ENCODE measurements at regions not wholly inside any gene's neighbourhood (a gene's known extent, or its start where the extent isn't known, plus 50 kb on each side); places are given as distances from the start of the nearest gene placed in this dataset.

DNA sequence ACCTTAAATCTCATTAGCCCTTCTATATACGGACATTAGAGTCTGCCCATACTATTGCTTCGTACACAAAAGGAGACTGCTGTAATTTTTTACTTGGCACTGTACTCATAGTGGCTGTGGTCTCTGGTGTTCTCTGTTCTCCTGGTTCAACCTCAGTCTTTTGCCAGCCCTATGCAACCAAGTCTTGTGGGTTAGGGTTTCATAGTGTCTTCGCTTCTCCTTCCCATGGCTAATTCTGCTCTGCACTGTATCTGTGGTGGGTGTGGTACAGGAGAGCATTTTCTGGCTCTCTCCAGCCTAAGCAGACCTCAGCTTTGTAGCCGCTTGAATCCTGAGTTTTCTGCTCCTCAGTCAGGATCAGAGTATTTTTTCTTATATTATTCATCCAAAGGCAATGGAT, 981.2 kb downstream of the SQOR start:
- Mint-ChIP-seq H3K4me3 (no peak overlapping the region), H3K27ac (no peak overlapping the region), H3K9me3 (peaks cover 19% of the 10 kb centered on the region), H3K36me3 (ENCODE audit: low read depth) (no peaks in the 10 kb centered on the region), H3K4me1 (no peaks in the 10 kb centered on the region), H3K27me3 (no peaks in the 10 kb centered on the region)
- DNase-seq = no peak
- no peak for ATAC-seq

DNA sequence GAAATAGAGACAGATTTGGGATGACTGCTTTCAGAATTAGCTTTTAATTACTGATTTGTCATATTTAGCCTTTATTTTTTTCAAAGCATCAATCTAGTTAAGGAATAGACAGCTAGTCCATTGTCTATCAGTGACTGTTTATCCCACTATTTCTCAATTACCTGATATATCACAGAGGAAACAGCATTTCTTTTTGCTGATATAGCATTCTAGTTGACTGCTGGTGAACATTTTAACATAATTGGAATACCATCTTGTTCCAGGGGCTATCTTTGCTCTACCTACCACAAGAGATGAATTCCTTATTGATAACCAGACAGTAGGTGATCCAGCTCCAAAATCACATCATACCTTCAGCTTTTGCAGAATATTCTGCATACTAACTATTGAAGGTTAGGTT, 982.7 kb downstream of the SQOR start:
- no peaks in the 10 kb centered on the region for H3K36me3 Mint-ChIP-seq (ENCODE audit: low read depth)
- no peak overlapping the region for H3K27ac Mint-ChIP-seq
- H3K27me3 Mint-ChIP-seq = no peaks in the 10 kb centered on the region
- no peaks in the 10 kb centered on the region for H3K4me1 Mint-ChIP-seq
- ATAC-seq (no peak), DNase-seq (no peak)
- peaks cover 19% of the 10 kb centered on the region for H3K9me3 Mint-ChIP-seq
- no peak overlapping the region for H3K4me3 Mint-ChIP-seq

- DNase-seq (no peak), ATAC-seq (no peak)
- no peaks in the 10 kb centered on the region for H3K4me1 Mint-ChIP-seq
- H3K36me3 Mint-ChIP-seq (ENCODE audit: low read depth) = no peaks in the 10 kb centered on the region
- no peak overlapping the region for H3K27ac Mint-ChIP-seq
- peaks cover 19% of the 10 kb centered on the region for H3K9me3 Mint-ChIP-seq
- no peaks in the 10 kb centered on the region for H3K27me3 Mint-ChIP-seq
- no peak overlapping the region for H3K4me3 Mint-ChIP-seq
Measured at GRCh38 chr15:46618984-46619383, 984.2 kb downstream of the SQOR start.

DNA sequence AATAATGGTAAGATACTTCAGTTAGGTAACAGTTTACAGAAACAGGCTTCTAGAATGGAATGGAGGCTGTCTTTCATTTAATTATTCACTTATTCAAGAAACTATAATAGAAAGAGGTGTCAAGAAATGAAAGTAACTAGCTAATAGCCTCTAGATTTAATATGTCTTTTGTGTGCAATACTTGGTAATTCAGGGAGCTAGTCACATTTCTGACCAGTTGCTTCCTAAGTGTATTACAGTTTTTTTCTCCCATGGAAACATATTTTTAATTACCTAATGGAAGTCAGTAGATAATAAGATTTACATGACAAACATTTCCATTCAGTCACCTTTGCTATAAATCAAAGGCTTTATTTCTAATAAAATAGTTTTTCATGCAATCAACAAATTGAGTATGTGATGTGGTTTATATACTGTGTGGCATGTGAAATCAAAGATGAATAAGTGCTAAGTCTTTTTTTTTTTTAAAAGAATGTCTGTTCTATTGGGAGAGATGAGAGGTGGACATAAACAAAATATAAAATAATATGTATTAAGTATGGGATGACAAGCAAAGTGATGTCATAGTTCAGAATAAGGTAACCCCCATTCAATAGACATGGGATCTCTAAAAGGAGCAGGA, 985.7 kb downstream of the SQOR start:
- H3K27me3 Mint-ChIP-seq = no peaks in the 10 kb centered on the region
- H3K36me3 Mint-ChIP-seq (ENCODE audit: low read depth) = no peaks in the 10 kb centered on the region
- H3K4me1 Mint-ChIP-seq = no peaks in the 10 kb centered on the region
- ATAC-seq = no peak
- H3K27ac Mint-ChIP-seq = no peak overlapping the region
- DNase-seq = no peak
- no peak overlapping the region for H3K4me3 Mint-ChIP-seq
- H3K9me3 Mint-ChIP-seq = peaks cover 26% of the 10 kb centered on the region

DNA sequence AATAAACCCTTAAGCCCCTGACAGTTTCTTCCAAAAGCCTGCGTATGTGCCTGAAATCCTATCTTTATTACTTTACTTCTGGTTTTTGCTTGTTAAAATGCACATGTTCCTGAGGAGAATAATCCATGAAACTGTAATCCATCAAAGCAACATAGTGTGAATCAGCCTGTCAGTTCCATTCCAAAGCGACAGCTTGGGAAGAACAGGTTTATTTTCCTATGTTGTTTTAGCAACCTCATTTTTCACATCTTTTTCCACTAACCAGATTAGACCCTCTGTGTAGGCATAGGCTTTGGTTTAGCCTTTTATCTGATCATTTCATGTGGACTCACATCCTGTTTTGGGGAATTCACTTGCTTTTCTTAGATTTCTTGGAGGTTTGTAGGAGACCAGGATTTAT, 988.0 kb downstream of the SQOR start:
- peaks cover 2% of the 10 kb centered on the region for H3K36me3 Mint-ChIP-seq (ENCODE audit: low read depth)
- DNase-seq (no peak), ATAC-seq (no peak)
- no peak overlapping the region for H3K27ac Mint-ChIP-seq
- no peaks in the 10 kb centered on the region for H3K27me3 Mint-ChIP-seq
- no peak overlapping the region for H3K4me3 Mint-ChIP-seq
- no peaks in the 10 kb centered on the region for H3K4me1 Mint-ChIP-seq
- H3K9me3 Mint-ChIP-seq = peaks cover 27% of the 10 kb centered on the region

- Mint-ChIP-seq H3K4me1 (no peaks in the 10 kb centered on the region), H3K36me3 (ENCODE audit: low read depth) (no peaks in the 10 kb centered on the region), H3K27ac (no peak overlapping the region), H3K4me3 (no peak overlapping the region), H3K27me3 (no peaks in the 10 kb centered on the region), H3K9me3 (no peaks in the 10 kb centered on the region)
- ATAC-seq = no peak
- DNase-seq = no peak
Measured at GRCh38 chr15:46636206-46636605, 1001.4 kb downstream of the SQOR start.

DNA sequence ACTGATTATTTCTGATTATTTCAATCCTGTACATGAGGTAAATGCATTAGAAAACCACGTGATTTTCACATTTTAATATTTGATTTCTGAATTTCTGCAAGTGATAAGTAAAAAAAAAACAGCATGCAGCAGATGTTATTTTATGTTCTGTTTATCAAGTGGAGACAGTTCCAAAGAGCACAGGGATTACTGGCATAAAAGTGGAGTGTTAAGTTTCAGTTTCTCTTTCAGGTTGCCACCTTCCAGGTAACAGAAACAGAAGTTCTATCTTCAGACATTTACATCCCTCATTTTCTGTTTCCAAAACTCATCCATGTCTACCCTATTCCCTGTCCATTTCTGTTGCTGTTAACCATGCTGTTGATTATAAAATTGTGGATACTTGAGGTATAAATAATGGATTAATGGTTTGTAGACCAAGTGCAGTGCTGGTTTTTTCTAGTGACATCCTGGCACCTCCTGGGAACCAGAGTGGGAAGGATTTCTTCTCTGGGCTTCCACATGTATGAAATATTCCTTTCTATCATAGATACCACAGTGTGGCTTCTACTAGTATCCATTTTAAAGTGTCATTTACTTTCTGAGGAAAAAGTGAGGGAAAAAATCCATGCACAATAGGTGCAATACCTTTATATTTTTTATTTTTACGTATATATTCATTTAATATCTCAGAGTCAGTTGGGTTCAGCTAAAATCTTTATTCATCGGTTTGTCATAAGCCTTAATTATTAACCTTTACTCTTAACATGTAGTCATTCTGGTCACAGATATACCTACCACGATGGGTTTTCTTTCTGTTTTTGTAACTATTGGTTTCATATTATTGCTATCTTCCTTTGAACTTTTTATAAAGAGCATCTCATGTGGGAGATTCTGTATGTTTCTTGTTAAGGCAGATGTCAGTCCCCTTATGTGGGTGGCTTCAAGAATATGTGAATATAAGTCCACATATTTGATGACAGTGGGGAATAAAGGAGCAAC, 1010.0 kb downstream of the SQOR start:
- Mint-ChIP-seq H3K27me3 (no peaks in the 10 kb centered on the region), H3K4me3 (no peak overlapping the region), H3K36me3 (ENCODE audit: low read depth) (no peaks in the 10 kb centered on the region), H3K9me3 (peaks cover 11% of the 10 kb centered on the region), H3K4me1 (no peaks in the 10 kb centered on the region), H3K27ac (no peak overlapping the region)
- ATAC-seq (no peak), DNase-seq (no peak)

DNA sequence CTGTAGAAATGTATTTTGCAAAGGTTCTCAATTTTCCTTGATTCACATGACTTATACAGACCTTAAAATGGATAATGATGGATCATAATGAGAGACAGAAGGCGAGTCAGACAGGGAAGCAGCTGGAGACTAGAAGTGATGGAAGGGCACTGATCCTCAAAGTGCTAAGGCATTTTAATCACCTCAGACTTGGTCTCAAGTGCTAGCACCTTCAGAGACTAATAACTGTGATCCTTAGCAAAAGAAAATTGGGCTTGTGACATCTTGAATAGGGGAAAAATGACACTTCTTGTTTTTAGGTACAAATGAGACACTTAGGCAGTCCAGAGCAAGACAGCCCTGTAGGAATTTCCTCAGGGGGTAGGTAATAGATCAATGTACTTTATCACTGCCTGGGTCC, 1011.7 kb downstream of the SQOR start:
- no peaks in the 10 kb centered on the region for H3K36me3 Mint-ChIP-seq (ENCODE audit: low read depth)
- no peaks in the 10 kb centered on the region for H3K4me1 Mint-ChIP-seq
- DNase-seq = no peak
- H3K27me3 Mint-ChIP-seq = no peaks in the 10 kb centered on the region
- no peak for ATAC-seq
- no peak overlapping the region for H3K4me3 Mint-ChIP-seq
- peaks cover 14% of the 10 kb centered on the region for H3K9me3 Mint-ChIP-seq
- H3K27ac Mint-ChIP-seq = no peak overlapping the region

- Mint-ChIP-seq H3K9me3 (peaks cover 14% of the 10 kb centered on the region), H3K27me3 (no peaks in the 10 kb centered on the region), H3K36me3 (ENCODE audit: low read depth) (no peaks in the 10 kb centered on the region), H3K4me3 (no peak overlapping the region), H3K27ac (no peak overlapping the region), H3K4me1 (no peaks in the 10 kb centered on the region)
- DNase-seq = no peak
- no peak for ATAC-seq
Measured at GRCh38 chr15:46647046-46647445, 1012.2 kb downstream of the SQOR start.

- Mint-ChIP-seq H3K36me3 (ENCODE audit: low read depth) (no peaks in the 10 kb centered on the region), H3K9me3 (peaks cover 7% of the 10 kb centered on the region), H3K27me3 (no peaks in the 10 kb centered on the region), H3K4me3 (no peak overlapping the region), H3K27ac (no peak overlapping the region), H3K4me1 (no peaks in the 10 kb centered on the region)
- no peak for DNase-seq
- no peak for ATAC-seq
Measured at GRCh38 chr15:46652266-46652665, 1017.4 kb downstream of the SQOR start.

- Mint-ChIP-seq H3K4me3 (no peak overlapping the region), H3K27ac (no peak overlapping the region), H3K4me1 (no peaks in the 10 kb centered on the region), H3K9me3 (peaks cover 7% of the 10 kb centered on the region), H3K36me3 (ENCODE audit: low read depth) (no peaks in the 10 kb centered on the region), H3K27me3 (no peaks in the 10 kb centered on the region)
- ATAC-seq (no peak), DNase-seq (no peak)
Measured at GRCh38 chr15:46654993-46655392, 1020.2 kb downstream of the SQOR start.

DNA sequence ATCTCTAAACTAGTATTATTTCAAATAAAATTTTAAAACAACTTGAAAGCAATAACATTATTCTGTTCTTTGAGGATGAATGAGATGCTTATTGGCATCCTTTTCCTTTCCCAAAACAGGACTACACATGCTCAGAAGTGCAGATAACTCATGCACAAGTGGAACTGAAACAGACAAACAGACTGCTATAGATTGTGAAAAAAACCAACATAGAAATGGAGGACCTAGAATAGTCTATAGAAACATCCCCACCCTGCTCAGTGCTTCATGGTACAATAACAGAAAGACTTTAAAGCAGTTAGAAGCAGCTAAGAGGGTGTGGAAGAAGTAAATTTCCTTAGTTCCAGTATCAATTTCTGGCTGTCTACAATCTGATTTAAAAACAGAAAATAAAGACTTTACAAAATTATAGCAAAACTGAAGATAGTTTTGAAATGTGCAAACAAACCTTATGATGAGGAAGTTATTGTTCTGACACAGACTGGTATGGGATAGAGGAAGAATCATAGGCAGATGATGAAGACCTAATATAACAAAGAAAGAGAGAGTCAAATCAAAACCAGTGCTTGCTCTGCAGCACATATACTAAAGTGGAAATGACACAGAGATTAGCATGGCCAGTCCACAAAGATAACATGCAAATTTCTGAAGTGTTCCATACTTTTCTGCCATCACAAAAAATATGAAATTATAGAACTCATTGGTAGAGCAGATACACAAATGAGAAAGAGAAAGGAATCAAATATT, 1025.4 kb downstream of the SQOR start:
- H3K27ac Mint-ChIP-seq = no peak overlapping the region
- no peaks in the 10 kb centered on the region for H3K27me3 Mint-ChIP-seq
- DNase-seq (no peak), ATAC-seq (no peak)
- peaks cover 23% of the 10 kb centered on the region for H3K9me3 Mint-ChIP-seq
- no peaks in the 10 kb centered on the region for H3K36me3 Mint-ChIP-seq (ENCODE audit: low read depth)
- no peaks in the 10 kb centered on the region for H3K4me1 Mint-ChIP-seq
- no peak overlapping the region for H3K4me3 Mint-ChIP-seq

DNA sequence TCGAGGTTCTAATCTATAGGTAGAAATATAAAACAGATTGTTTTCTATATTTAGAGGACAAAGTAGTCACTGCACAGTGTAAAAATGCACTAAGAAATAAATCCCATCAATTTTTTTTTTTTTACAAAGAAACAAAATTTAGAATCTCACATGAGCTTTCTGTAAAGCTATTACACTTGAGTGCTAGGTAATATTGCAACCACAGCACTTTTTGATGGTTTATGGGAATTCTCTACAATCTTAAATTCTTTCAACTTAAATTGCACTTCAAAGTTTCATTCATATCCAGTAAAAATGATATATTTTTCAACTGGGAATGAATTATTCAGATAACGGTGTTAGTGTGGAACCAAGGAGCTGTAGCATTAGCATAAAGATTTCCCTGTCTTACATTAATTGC, 1035.4 kb downstream of the SQOR start:
- DNase-seq (no peak), ATAC-seq (no peak)
- H3K27me3 Mint-ChIP-seq = no peaks in the 10 kb centered on the region
- H3K4me3 Mint-ChIP-seq = no peak overlapping the region
- no peaks in the 10 kb centered on the region for H3K4me1 Mint-ChIP-seq
- no peaks in the 10 kb centered on the region for H3K36me3 Mint-ChIP-seq (ENCODE audit: low read depth)
- H3K27ac Mint-ChIP-seq = no peak overlapping the region
- no peaks in the 10 kb centered on the region for H3K9me3 Mint-ChIP-seq

- no peak overlapping the region for H3K27ac Mint-ChIP-seq
- H3K36me3 Mint-ChIP-seq (ENCODE audit: low read depth) = no peaks in the 10 kb centered on the region
- no peaks in the 10 kb centered on the region for H3K9me3 Mint-ChIP-seq
- no peaks in the 10 kb centered on the region for H3K27me3 Mint-ChIP-seq
- no peak for ATAC-seq
- no peak for DNase-seq
- no peak overlapping the region for H3K4me3 Mint-ChIP-seq
- no peaks in the 10 kb centered on the region for H3K4me1 Mint-ChIP-seq
Measured at GRCh38 chr15:46671336-46671735, 1036.5 kb downstream of the SQOR start.

DNA sequence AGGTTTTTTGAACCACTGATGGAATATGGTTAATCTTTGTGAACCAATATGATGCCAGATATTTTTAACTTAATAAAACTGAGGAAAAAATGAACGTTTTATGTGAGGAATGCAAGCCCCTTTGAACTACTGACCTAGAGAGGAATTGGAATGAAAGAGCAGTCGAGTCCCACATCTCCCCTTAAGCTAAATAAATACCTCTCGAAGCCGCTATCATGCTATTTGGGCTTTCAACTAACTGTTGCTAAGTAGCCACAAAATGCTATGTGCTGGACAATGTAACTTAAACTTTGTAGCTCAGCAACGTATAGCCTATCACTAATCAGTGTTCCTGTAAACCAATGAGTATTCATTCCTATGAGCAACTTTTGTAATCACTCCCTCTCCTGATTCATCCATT, 1037.2 kb downstream of the SQOR start:
- Mint-ChIP-seq H3K27me3 (no peaks in the 10 kb centered on the region), H3K27ac (no peak overlapping the region), H3K9me3 (no peaks in the 10 kb centered on the region), H3K36me3 (ENCODE audit: low read depth) (no peaks in the 10 kb centered on the region), H3K4me1 (no peaks in the 10 kb centered on the region), H3K4me3 (no peak overlapping the region)
- ATAC-seq (no peak), DNase-seq (no peak)

All from activated naive CD8-positive, alpha-beta T cell treated with anti-CD3 and anti-CD28 coated beads, Interleukin-2, amount 50 U/mL, for 24 hours (primary cell).